ENCODE measurements at regions not wholly inside any gene's neighbourhood (a gene's known extent, or its start where the extent isn't known, plus 50 kb on each side); places are given as distances from the start of the nearest gene placed in this dataset.

- no peaks in the 10 kb centered on the region for H3K4me1 ChIP-seq (ENCODE audit: control insufficient read depth, low read length)
- H3K9me2 ChIP-seq (replicated peaks; ENCODE audit: control insufficient read depth, low read length), result no peaks in the 10 kb centered on the region
- H3K27ac ChIP-seq (ENCODE audit: low read depth, low read length), result no peak overlapping the region
- no peaks in the 10 kb centered on the region for H3K36me3 ChIP-seq (ENCODE audit: control insufficient read depth, low read length)
- H4K20me1 ChIP-seq (ENCODE audit: control insufficient read depth, insufficient read depth, low read depth, low read length), result no peaks in the 10 kb centered on the region
- no peaks in the 10 kb centered on the region for H3K27me3 ChIP-seq (ENCODE audit: control insufficient read depth, low read length)
- no peaks in the 10 kb centered on the region for H3K9me3 ChIP-seq (ENCODE audit: control insufficient read depth, insufficient read depth, low read length)
- no peaks in the 10 kb centered on the region for H3F3A ChIP-seq (ENCODE audit: control insufficient read depth, insufficient read depth)
- H3K4me3 ChIP-seq (ENCODE audit: low read length), result no peak overlapping the region
- TF ChIP-seq EZH2phosphoT487 (IDR thresholded peaks at IDR 0.05; ENCODE audit: borderline replicate concordance, low read length), result no peak
- TF ChIP-seq, protein P1, sequence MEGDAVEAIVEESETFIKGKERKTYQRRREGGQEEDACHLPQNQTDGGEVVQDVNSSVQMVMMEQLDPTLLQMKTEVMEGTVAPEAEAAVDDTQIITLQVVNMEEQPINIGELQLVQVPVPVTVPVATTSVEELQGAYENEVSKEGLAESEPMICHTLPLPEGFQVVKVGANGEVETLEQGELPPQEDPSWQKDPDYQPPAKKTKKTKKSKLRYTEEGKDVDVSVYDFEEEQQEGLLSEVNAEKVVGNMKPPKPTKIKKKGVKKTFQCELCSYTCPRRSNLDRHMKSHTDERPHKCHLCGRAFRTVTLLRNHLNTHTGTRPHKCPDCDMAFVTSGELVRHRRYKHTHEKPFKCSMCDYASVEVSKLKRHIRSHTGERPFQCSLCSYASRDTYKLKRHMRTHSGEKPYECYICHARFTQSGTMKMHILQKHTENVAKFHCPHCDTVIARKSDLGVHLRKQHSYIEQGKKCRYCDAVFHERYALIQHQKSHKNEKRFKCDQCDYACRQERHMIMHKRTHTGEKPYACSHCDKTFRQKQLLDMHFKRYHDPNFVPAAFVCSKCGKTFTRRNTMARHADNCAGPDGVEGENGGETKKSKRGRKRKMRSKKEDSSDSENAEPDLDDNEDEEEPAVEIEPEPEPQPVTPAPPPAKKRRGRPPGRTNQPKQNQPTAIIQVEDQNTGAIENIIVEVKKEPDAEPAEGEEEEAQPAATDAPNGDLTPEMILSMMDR (IDR thresholded peaks at IDR 0.05; ENCODE audit: low read depth, low read length, poor library complexity, severe bottlenecking), result no peak
- H3K79me2 ChIP-seq (ENCODE audit: control insufficient read depth, low read length), result no peaks in the 10 kb centered on the region
- H3K4me2 ChIP-seq (ENCODE audit: low read length), result no peak overlapping the region
Measured at GRCh38 chr11:127803755-127804154, 783.6 kb downstream of the ETS1 start.

- H4K20me1 ChIP-seq (ENCODE audit: control insufficient read depth, insufficient read depth, low read depth, low read length), result no peaks in the 10 kb centered on the region
- no peak overlapping the region for H3K27ac ChIP-seq (ENCODE audit: low read depth, low read length)
- H3K4me1 ChIP-seq (ENCODE audit: control insufficient read depth, low read length), result no peaks in the 10 kb centered on the region
- no peak overlapping the region for H3K4me2 ChIP-seq (ENCODE audit: low read length)
- no peaks in the 10 kb centered on the region for H3F3A ChIP-seq (ENCODE audit: control insufficient read depth, insufficient read depth)
- H3K9me2 ChIP-seq (replicated peaks; ENCODE audit: control insufficient read depth, low read length), result no peaks in the 10 kb centered on the region
- no peak overlapping the region for H3K4me3 ChIP-seq (ENCODE audit: low read length)
- no peaks in the 10 kb centered on the region for H3K79me2 ChIP-seq (ENCODE audit: control insufficient read depth, low read length)
- no peaks in the 10 kb centered on the region for H3K27me3 ChIP-seq (ENCODE audit: control insufficient read depth, low read length)
- H3K9me3 ChIP-seq (ENCODE audit: control insufficient read depth, insufficient read depth, low read length), result no peaks in the 10 kb centered on the region
- no peaks in the 10 kb centered on the region for H3K36me3 ChIP-seq (ENCODE audit: control insufficient read depth, low read length)
- no peak for TF ChIP-seq EZH2phosphoT487 (IDR thresholded peaks at IDR 0.05; ENCODE audit: borderline replicate concordance, low read length)
- TF ChIP-seq, protein P1 (IDR thresholded peaks at IDR 0.05; ENCODE audit: low read depth, low read length, poor library complexity, severe bottlenecking), result no peak
Measured at GRCh38 chr11:127800989-127801688, 786.2 kb downstream of the ETS1 start.

DNA sequence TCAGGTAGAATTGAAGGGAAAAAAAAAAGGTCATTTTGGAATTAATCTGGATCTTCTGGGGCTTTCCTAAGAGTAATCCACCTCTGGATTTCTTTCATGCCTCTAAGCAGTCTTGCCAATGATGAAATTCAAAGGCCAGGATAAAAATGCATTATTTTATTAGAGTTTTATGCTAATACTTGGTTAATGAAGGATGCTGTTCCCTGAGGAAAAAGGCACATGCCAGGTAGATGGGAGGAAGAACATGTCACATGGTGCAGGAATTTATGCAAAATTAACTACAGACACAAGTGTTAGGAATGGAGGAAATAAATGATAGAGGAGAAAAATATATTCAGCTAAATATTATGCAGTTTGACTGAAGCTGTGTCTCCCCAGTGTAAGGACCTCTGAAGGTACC, 792.0 kb downstream of the ETS1 start:
- no peak overlapping the region for H3K4me3 ChIP-seq (ENCODE audit: low read length)
- TF ChIP-seq EZH2phosphoT487 (IDR thresholded peaks at IDR 0.05; ENCODE audit: borderline replicate concordance, low read length), result no peak
- TF ChIP-seq, protein P1 (IDR thresholded peaks at IDR 0.05; ENCODE audit: low read depth, low read length, poor library complexity, severe bottlenecking), result no peak
- H3K79me2 ChIP-seq (ENCODE audit: control insufficient read depth, low read length), result no peaks in the 10 kb centered on the region
- H3K9me2 ChIP-seq (replicated peaks; ENCODE audit: control insufficient read depth, low read length), result no peaks in the 10 kb centered on the region
- H3K36me3 ChIP-seq (ENCODE audit: control insufficient read depth, low read length), result no peaks in the 10 kb centered on the region
- H3K9me3 ChIP-seq (ENCODE audit: control insufficient read depth, insufficient read depth, low read length), result no peaks in the 10 kb centered on the region
- H4K20me1 ChIP-seq (ENCODE audit: control insufficient read depth, insufficient read depth, low read depth, low read length), result no peaks in the 10 kb centered on the region
- H3K4me2 ChIP-seq (ENCODE audit: low read length), result no peak overlapping the region
- no peaks in the 10 kb centered on the region for H3F3A ChIP-seq (ENCODE audit: control insufficient read depth, insufficient read depth)
- no peak overlapping the region for H3K27ac ChIP-seq (ENCODE audit: low read depth, low read length)
- H3K27me3 ChIP-seq (ENCODE audit: control insufficient read depth, low read length), result no peaks in the 10 kb centered on the region
- H3K4me1 ChIP-seq (ENCODE audit: control insufficient read depth, low read length), result no peaks in the 10 kb centered on the region

Measured in DOHH2 (cell line).